HG02588 (cell line): ENCODE measurements at regions not wholly inside any gene's neighbourhood (a gene's known extent, or its start where the extent isn't known, plus 50 kb on each side); places are given as distances from the start of the nearest gene placed in this dataset.

Experiments
- ATAC-seq: cut with Tn5 transposase; IDR thresholded peaks from one replicate; pipeline ENCODE4 v1.9.1; 2021; ENCODE audit warnings: mild to moderate bottlenecking, moderate library complexity; ENCODE audit not compliant: unreplicated experiment

- ATAC-seq = no peak
These were observed 203.3 kb upstream of the JADE1 start for GRCh38 chr4:128606173-128606572.

GRCh38 chr4:128604840-128605239 is 204.7 kb upstream of the JADE1 start:
- no peak for ATAC-seq

GRCh38 chr4:128604204-128604603 is 205.3 kb upstream of the JADE1 start:
- ATAC-seq = no peak

GRCh38 chr4:128603081-128603480 is 206.4 kb upstream of the JADE1 start:
- no peak for ATAC-seq

GRCh38 chr4:128601991-128602695 is 207.4 kb upstream of the JADE1 start:
- no peak for ATAC-seq

GRCh38 chr4:128600996-128601871 is 208.3 kb upstream of the JADE1 start:
- ATAC-seq = no peak

- ATAC-seq = no peak
These were observed 209.1 kb upstream of the JADE1 start for GRCh38 chr4:128600410-128600809.

- no peak for ATAC-seq
These were observed 212.0 kb upstream of the JADE1 start for GRCh38 chr4:128597500-128597899.

- ATAC-seq = no peak
These were observed 212.6 kb upstream of the JADE1 start for GRCh38 chr4:128596853-128597252.

- no peak for ATAC-seq
These were observed 213.4 kb upstream of the JADE1 start for GRCh38 chr4:128596115-128596514.

GRCh38 chr4:128591482-128591881 is 218.0 kb upstream of the JADE1 start:
- ATAC-seq = no peak

- no peak for ATAC-seq
These were observed 218.7 kb upstream of the JADE1 start for GRCh38 chr4:128590773-128591172.

GRCh38 chr4:128590034-128590740 is 219.3 kb upstream of the JADE1 start:
- ATAC-seq = no peak

GRCh38 chr4:128589384-128589965 is 220.0 kb upstream of the JADE1 start:
- ATAC-seq = no peak

GRCh38 chr4:128587382-128587781 is 222.1 kb upstream of the JADE1 start:
- ATAC-seq = no peak

- ATAC-seq = no peak
These were observed 225.5 kb upstream of the JADE1 start for GRCh38 chr4:128583753-128584712.

- no peak for ATAC-seq
These were observed 227.1 kb upstream of the JADE1 start for GRCh38 chr4:128582427-128582870.

- no peak for ATAC-seq
These were observed 230.2 kb upstream of the JADE1 start for GRCh38 chr4:128579154-128579853.

- peak; percentile 93 for ATAC-seq
These were observed 234.8 kb upstream of the JADE1 start for GRCh38 chr4:128574706-128575105.
